HCT116 (cell line): ENCODE measurements at regions not wholly inside any gene's neighbourhood (a gene's known extent, or its start where the extent isn't known, plus 50 kb on each side); places are given as distances from the start of the nearest gene placed in this dataset.

ENCODE experiments used
- ATAC-seq: fragments of 200-7000 bp; cut with Tn5 transposase; 2 replicates; pipeline ENCODE4 v1.9.1; 2020; ENCODE audit warnings: mild to moderate bottlenecking, moderate library complexity
- BruUV-seq: library from RNA; stranded (reverse); fragments of 400-500 nt; replicated peaks from 2 replicates; lab custom pipeline; 2021; lab: Mats Ljungman, UMichigan
- CTCF ChIA-PET: fragments of 300-600 bp; sonication (Branson Sonifier 250); formaldehyde crosslinking; loops from one replicate; lab custom pipeline; 2021; ENCODE audit warnings: antibody characterized with exemption; lab: Charles Lee
- POLR2A ChIA-PET: fragments of 300-600, 350-600 bp; sonication (Branson Sonifier 250); formaldehyde crosslinking; loops from one replicate; lab custom pipeline; 2021; ENCODE audit warnings: antibody characterized with exemption; lab: Charles Lee
- RAD21 ChIA-PET, 2 experiments: fragments of 300-600 bp; sonication (Branson Sonifier 250); formaldehyde crosslinking; loops; one replicate each; lab custom pipeline; 2023; ENCODE audit warnings: low total read pairs in 2 of 2; ENCODE audit not compliant: uncharacterized antibody in 2 of 2, unreplicated experiment in 2 of 2, low non-redundant PET in 1 of 2; lab: Charles Lee
- DNase-seq: peaks from one replicate; pipeline ENCODE4 v3.0.0-alpha.2; 2010; ENCODE audit warnings: low read depth, low spot score
- H2AFZ ChIP-seq: fragments of 200-600 bp; shearing (Covaris generic), sonication (generic); 2 replicates; pipeline ENCODE4 v1.6.1; 2017; ENCODE audit warnings: low read depth, mixed run types, mixed read lengths, antibody characterized with exemption, low read length; ENCODE audit not compliant: poor library complexity, severe bottlenecking
- H3K27ac ChIP-seq: 2 replicates; pipeline ENCODE4 v1.5.1; 2012; ENCODE audit warnings: low read depth, low read length
- H3K27me3 ChIP-seq: fragments of 200-600 bp; sonication (generic); 2 replicates; pipeline ENCODE4 v1.6.1; 2016; ENCODE audit warnings: mixed run types, low read length, mixed read lengths; ENCODE audit not compliant: insufficient read depth
- H3K36me3 ChIP-seq, 2 experiments: fragments of 200-500 bp in 1 of 2; fragments of 200-600 bp in 1 of 2; sonication (Bioruptor generic) in 1 of 2; sonication (generic) in 1 of 2; 2 replicates each; pipeline versions ENCODE4 v1.5.1 to v1.6.1; 2014 to 2016; ENCODE audit warnings: low read length in 2 of 2, inconsistent platforms in 1 of 2, mixed read lengths in 1 of 2, mixed run types in 1 of 2; ENCODE audit not compliant: insufficient read depth in 2 of 2, control insufficient read depth in 1 of 2
- H3K4me1 ChIP-seq, 2 experiments: fragments of 200-600 bp in 1 of 2; sonication (generic) in 1 of 2; 2 replicates each; pipeline versions ENCODE4 v1.5.1 to v1.6.1; 2012 to 2017; ENCODE audit warnings: low read length in 2 of 2, inconsistent platforms in 1 of 2, mild to moderate bottlenecking in 1 of 2, mixed read lengths in 1 of 2, mixed run types in 1 of 2, moderate library complexity in 1 of 2; ENCODE audit not compliant: insufficient read depth in 2 of 2, control insufficient read depth in 1 of 2
- H3K4me2 ChIP-seq: fragments of 200-600 bp; sonication (generic); 2 replicates; pipeline ENCODE4 v1.6.1; 2017; ENCODE audit warnings: mixed run types, low read length, mixed read lengths
- H3K4me3 ChIP-seq, 2 experiments: fragments of 200-600 bp in 1 of 2; sonication (generic) in 1 of 2; replicated peaks in 1 of 2; 2 replicates each; pipeline ENCODE4 v1.5.1; 2011 to 2016; ENCODE audit warnings: low read length in 2 of 2, control low read depth in 1 of 2, low read depth in 1 of 2, mild to moderate bottlenecking in 1 of 2, mixed read lengths in 1 of 2, mixed run types in 1 of 2
- H3K79me2 ChIP-seq: fragments of 200-600 bp; sonication (generic); 2 replicates; pipeline ENCODE4 v1.6.1; 2017; ENCODE audit warnings: mild to moderate bottlenecking, mixed run types, low read length, moderate library complexity, mixed read lengths; ENCODE audit not compliant: insufficient read depth
- H3K9ac ChIP-seq: fragments of 200-600 bp; sonication (generic); 2 replicates; pipeline ENCODE4 v1.6.1; 2016; ENCODE audit warnings: low read length, mixed read lengths
- H3K9me2 ChIP-seq: fragments of 200-600 bp; sonication (generic), shearing (Covaris generic); 2 replicates; pipeline ENCODE4 v1.6.1; 2017; ENCODE audit warnings: mixed run types, mild to moderate bottlenecking, moderate library complexity; ENCODE audit not compliant: insufficient read depth
- H3K9me3 ChIP-seq, 2 experiments: fragments of 200-500 bp in 1 of 2; fragments of 200-600 bp in 1 of 2; sonication (Bioruptor generic) in 1 of 2; sonication (generic) in 1 of 2; 2 replicates each; pipeline ENCODE4 v1.6.1; 2014 to 2017; ENCODE audit warnings: low read length in 2 of 2, mixed read lengths in 2 of 2, inconsistent platforms in 1 of 2, low read depth in 1 of 2, mild to moderate bottlenecking in 1 of 2, mixed run types in 1 of 2, moderate library complexity in 1 of 2; ENCODE audit not compliant: control insufficient read depth in 1 of 2, insufficient read depth in 1 of 2
- H4K20me1 ChIP-seq: fragments of 200-600 bp; sonication (generic), shearing (Covaris generic); 2 replicates; pipeline ENCODE4 v1.6.1; 2017; ENCODE audit warnings: mixed run types, mild to moderate bottlenecking, moderate library complexity; ENCODE audit not compliant: insufficient read depth
- CBX3 ChIP-seq: IDR thresholded peaks from 2 replicates; pipeline ENCODE4 v1.6.1; 2012; ENCODE audit warnings: low read depth
- EGR1 ChIP-seq: IDR thresholded peaks from 2 replicates; pipeline ENCODE4 v1.6.1; 2012; ENCODE audit warnings: low read depth
- ELF1 ChIP-seq: IDR thresholded peaks from 2 replicates; pipeline ENCODE4 v1.6.1; 2012; ENCODE audit warnings: low read depth, borderline replicate concordance
- EZH2phosphoT487 ChIP-seq: fragments of 200-600 bp; IDR thresholded peaks from 2 replicates; pipeline ENCODE4 v1.6.1; 2018; ENCODE audit warnings: antibody characterized with exemption, borderline replicate concordance
- FOSL1 ChIP-seq: IDR thresholded peaks from 2 replicates; pipeline ENCODE4 v1.6.1; 2012; ENCODE audit warnings: low read depth
- JUND ChIP-seq: IDR thresholded peaks from 2 replicates; pipeline ENCODE4 v1.6.1; 2012
- POLR2A ChIP-seq: IDR thresholded peaks from 2 replicates; pipeline ENCODE4 v1.7.0; 2011; ENCODE audit warnings: borderline replicate concordance; ENCODE audit not compliant: insufficient read depth, insufficient read length; ENCODE audit errors: extremely low read depth
- RAD21 ChIP-seq: IDR thresholded peaks from 2 replicates; pipeline ENCODE4 v1.6.1; 2012; ENCODE audit warnings: low read depth, mild to moderate bottlenecking
- SP1 ChIP-seq: IDR thresholded peaks from 2 replicates; pipeline ENCODE4 v1.6.1; 2012; ENCODE audit warnings: low read depth
- TCF7L2 ChIP-seq: IDR thresholded peaks from 2 replicates; pipeline ENCODE4 v1.7.0; 2011; ENCODE audit warnings: borderline replicate concordance, inconsistent platforms; ENCODE audit not compliant: insufficient read depth, insufficient read length; ENCODE audit errors: extremely low read depth
- YY1 ChIP-seq: IDR thresholded peaks from 2 replicates; pipeline ENCODE4 v1.6.1; 2011; ENCODE audit warnings: low read length, low read depth, moderate library complexity, mild to moderate bottlenecking; ENCODE audit not compliant: insufficient replicate concordance; ENCODE audit errors: extremely low read depth
- ZFX ChIP-seq: fragments of 450-650 bp; IDR thresholded peaks from 2 replicates; pipeline ENCODE4 v1.6.1; 2017
- ZNF274 ChIP-seq: fragments of 200-500 bp; sonication (Bioruptor generic); IDR thresholded peaks from 2 replicates; pipeline ENCODE4 v1.6.1; 2014; ENCODE audit warnings: mild to moderate bottlenecking, low read depth, low read length, inconsistent platforms
- intact Hi-C: fragments of 100-400 bp; cut with micrococcal nuclease; formaldehyde crosslinking; loops from 2 replicates; pipeline ENCODE4 v1.10.0; 2022
- TF ChIP-seq, protein P1 (sequence below): IDR thresholded peaks from 2 replicates; pipeline ENCODE4 v1.6.1; 2012
- TF ChIP-seq, protein P2 (sequence below): IDR thresholded peaks from 2 replicates; pipeline ENCODE4 v1.6.1; 2012
- TF ChIP-seq, protein P3 (sequence below), 3 experiments: fragments of 200-600 bp in 1 of 3; sonication (generic) in 1 of 3; IDR thresholded peaks in 2 of 3; conservative IDR thresholded peaks in 1 of 3; 2 replicates each; pipeline ENCODE4 v1.5.1; 2012 to 2017; ENCODE audit warnings: low read depth in 2 of 3, low read length in 2 of 3, antibody characterized with exemption in 1 of 3, borderline replicate concordance in 1 of 3, control low read depth in 1 of 3, mild to moderate bottlenecking in 1 of 3, mixed read lengths in 1 of 3, mixed run types in 1 of 3, moderate library complexity in 1 of 3; ENCODE audit not compliant: insufficient read depth in 1 of 3
- TF ChIP-seq, protein P4 (sequence below): IDR thresholded peaks from 2 replicates; pipeline ENCODE4 v1.6.1; 2011; ENCODE audit warnings: mild to moderate bottlenecking, low read length, moderate library complexity; ENCODE audit not compliant: insufficient replicate concordance; ENCODE audit errors: extremely low read depth

DNA sequence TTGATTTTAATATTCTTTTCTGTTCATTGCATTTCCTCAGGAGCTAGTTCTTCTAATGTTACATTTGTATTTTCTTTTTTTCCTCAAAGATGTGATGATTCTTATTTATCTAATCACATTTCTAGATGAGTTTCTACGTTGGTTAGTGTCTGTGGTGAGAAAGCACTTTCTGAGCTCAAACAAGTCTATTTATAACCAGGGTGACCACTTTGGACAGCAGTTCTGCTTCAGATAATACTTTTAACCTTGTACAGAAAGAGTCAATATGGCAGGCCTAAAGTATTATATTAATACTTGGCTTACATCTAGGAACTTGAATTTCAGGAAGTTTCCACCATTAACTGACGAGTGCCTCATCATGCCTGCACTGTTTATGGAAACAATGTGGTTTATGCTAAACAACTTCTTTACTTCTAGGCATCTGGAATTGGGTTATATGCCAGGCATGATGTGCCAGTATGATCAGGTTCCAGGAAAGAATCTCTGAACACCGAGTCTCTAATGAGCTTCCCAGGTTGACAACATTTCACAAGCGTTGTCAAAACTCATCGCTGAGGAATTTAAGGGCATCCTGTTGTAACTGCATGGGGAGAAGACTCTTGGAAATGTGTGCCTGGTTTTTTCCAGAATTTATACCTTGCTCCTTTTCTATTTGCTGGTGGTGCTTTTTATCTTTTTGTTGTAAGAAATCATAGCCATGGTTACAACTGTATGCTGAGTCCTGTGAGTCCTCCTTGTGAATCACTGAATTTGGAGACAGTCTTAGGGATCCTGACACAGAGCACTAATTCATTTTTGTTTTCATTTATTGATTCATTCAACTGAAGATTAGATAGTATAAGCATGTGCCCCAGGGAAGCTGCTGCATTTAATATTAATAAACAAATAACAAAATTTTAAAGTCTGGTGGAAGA is 344.4 kb upstream of the PCDH9 start:
- Histone ChIP-seq H3K9me3 (no peaks in the 10 kb centered on the region), H3K79me2 (no peaks in the 10 kb centered on the region), H2AFZ (no peak overlapping the region), H3K4me3 (no peak overlapping the region), H3K4me2 (no peak overlapping the region), H3K9ac (no peak overlapping the region), H3K9me2 (no peaks in the 10 kb centered on the region), H3K27me3 (no peaks in the 10 kb centered on the region), H4K20me1 (no peaks in the 10 kb centered on the region), H3K27ac (no peak overlapping the region), H3K4me1 (no peaks in the 10 kb centered on the region), H3K36me3 (no peaks in the 10 kb centered on the region)
- intact Hi-C loops: no loop called here
- POLR2A ChIA-PET: no interaction called here
- BruUV-seq: no TSS peak
- no peak for DNase-seq
- no peak for TF ChIP-seq EGR1
- TF ChIP-seq YY1: no peak
- TF ChIP-seq, protein P1, sequence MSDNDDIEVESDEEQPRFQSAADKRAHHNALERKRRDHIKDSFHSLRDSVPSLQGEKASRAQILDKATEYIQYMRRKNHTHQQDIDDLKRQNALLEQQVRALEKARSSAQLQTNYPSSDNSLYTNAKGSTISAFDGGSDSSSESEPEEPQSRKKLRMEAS: no peak
- TF ChIP-seq ELF1: no peak
- TF ChIP-seq, protein P2, sequence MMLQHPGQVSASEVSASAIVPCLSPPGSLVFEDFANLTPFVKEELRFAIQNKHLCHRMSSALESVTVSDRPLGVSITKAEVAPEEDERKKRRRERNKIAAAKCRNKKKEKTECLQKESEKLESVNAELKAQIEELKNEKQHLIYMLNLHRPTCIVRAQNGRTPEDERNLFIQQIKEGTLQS: no peak
- no peak for TF ChIP-seq TCF7L2
- TF ChIP-seq ZFX: no peak
- no peak for TF ChIP-seq SP1
- TF ChIP-seq FOSL1: no peak
- no peak for ATAC-seq
- RAD21 ChIA-PET: no interaction called here
- CTCF ChIA-PET: no interaction called here

DNA sequence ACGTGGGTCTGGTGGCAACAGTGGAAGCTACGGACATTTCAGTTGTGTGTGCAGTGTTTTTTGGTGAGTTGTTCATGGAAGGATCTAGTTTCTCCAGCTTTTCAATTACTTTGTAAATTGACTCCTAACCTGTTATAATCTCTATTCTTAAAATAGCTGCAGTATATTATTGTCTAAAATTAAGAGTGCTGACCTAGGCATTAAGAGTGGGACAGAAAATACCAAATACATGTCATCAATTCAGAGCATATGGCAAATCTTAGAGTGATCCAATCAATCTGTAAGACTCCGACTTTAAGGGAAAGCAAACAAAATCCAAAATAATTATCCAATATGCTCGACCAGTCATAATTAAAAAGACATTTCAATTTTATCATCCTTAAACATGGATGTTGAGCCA is 338.1 kb upstream of the PCDH9 start:
- intact Hi-C loops: no loop called here
- ATAC-seq (no peak), DNase-seq (no peak)
- H3K9ac ChIP-seq: no peak overlapping the region
- ChIA-PET CTCF (no interaction called here), POLR2A (no interaction called here), RAD21 (no interaction called here)
- no peak overlapping the region for H3K4me3 ChIP-seq
- no peaks in the 10 kb centered on the region for H3K36me3 ChIP-seq
- H3K27me3 ChIP-seq: no peaks in the 10 kb centered on the region
- H3K9me2 ChIP-seq: no peaks in the 10 kb centered on the region
- no peak overlapping the region for H3K27ac ChIP-seq
- no peaks in the 10 kb centered on the region for H3K79me2 ChIP-seq
- no peak overlapping the region for H3K4me2 ChIP-seq
- no peaks in the 10 kb centered on the region for H3K4me1 ChIP-seq
- H2AFZ ChIP-seq: no peak overlapping the region
- H3K9me3 ChIP-seq: no peaks in the 10 kb centered on the region
- no peaks in the 10 kb centered on the region for H4K20me1 ChIP-seq
- BruUV-seq: no TSS peak
- TF ChIP-seq ZNF274 (no peak), POLR2A (no peak), JUND (no peak), FOSL1 (no peak), CBX3 (no peak), EZH2phosphoT487 (no peak), RAD21 (no peak)
- TF ChIP-seq, protein P2: no peak
- TF ChIP-seq, protein P3, sequence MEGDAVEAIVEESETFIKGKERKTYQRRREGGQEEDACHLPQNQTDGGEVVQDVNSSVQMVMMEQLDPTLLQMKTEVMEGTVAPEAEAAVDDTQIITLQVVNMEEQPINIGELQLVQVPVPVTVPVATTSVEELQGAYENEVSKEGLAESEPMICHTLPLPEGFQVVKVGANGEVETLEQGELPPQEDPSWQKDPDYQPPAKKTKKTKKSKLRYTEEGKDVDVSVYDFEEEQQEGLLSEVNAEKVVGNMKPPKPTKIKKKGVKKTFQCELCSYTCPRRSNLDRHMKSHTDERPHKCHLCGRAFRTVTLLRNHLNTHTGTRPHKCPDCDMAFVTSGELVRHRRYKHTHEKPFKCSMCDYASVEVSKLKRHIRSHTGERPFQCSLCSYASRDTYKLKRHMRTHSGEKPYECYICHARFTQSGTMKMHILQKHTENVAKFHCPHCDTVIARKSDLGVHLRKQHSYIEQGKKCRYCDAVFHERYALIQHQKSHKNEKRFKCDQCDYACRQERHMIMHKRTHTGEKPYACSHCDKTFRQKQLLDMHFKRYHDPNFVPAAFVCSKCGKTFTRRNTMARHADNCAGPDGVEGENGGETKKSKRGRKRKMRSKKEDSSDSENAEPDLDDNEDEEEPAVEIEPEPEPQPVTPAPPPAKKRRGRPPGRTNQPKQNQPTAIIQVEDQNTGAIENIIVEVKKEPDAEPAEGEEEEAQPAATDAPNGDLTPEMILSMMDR (IDR thresholded peaks at IDR 0.05 in 2 of 3, conservative IDR thresholded peaks at IDR 0.05 in 1 of 3; ENCODE audit: borderline replicate concordance in 1 of 3, insufficient read depth in 1 of 3, low read depth in 2 of 3, low read length in 2 of 3): no peak
- TF ChIP-seq, protein P4, sequence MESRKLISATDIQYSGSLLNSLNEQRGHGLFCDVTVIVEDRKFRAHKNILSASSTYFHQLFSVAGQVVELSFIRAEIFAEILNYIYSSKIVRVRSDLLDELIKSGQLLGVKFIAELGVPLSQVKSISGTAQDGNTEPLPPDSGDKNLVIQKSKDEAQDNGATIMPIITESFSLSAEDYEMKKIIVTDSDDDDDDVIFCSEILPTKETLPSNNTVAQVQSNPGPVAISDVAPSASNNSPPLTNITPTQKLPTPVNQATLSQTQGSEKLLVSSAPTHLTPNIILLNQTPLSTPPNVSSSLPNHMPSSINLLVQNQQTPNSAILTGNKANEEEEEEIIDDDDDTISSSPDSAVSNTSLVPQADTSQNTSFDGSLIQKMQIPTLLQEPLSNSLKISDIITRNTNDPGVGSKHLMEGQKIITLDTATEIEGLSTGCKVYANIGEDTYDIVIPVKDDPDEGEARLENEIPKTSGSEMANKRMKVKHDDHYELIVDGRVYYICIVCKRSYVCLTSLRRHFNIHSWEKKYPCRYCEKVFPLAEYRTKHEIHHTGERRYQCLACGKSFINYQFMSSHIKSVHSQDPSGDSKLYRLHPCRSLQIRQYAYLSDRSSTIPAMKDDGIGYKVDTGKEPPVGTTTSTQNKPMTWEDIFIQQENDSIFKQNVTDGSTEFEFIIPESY: no peak
